HepG2 (cell line): ENCODE measurements at regions not wholly inside any gene's neighbourhood (a gene's known extent, or its start where the extent isn't known, plus 50 kb on each side); places are given as distances from the start of the nearest gene placed in this dataset.

Experiments used
- ATAC-seq: fragments of 200-7000 bp; cut with Tn5 transposase; 3 replicates; pipeline ENCODE4 v1.9.1; 2020; ENCODE audit warnings: mild to moderate bottlenecking, moderate library complexity
- BruUV-seq: library from RNA; stranded (reverse); fragments of 400-500 nt; replicated peaks from 2 replicates; lab custom pipeline; 2021; lab: Mats Ljungman, UMichigan
- CTCF ChIA-PET: fragments of 300-600 bp; formaldehyde crosslinking; extraction: SDS; loops from one replicate; lab custom pipeline; 2021; ENCODE audit warnings: low total read pairs, inconsistent platforms, low intra/inter-chr PET ratio; lab: Yijun Ruan, JAX
- POLR2A ChIA-PET: fragments of 350-600 bp; sonication (Branson Sonifier 250); formaldehyde crosslinking; loops from one replicate; lab custom pipeline; 2020; ENCODE audit warnings: antibody characterized with exemption, inconsistent platforms; lab: Yijun Ruan, JAX
- DNase-seq: peaks from one replicate; pipeline ENCODE4 v3.0.0-alpha.2; 2015; ENCODE audit warnings: low spot score
- FAIRE-seq: peaks from 3 replicates; lab custom pipeline; 2011; peaks lifted over from hg19 to GRCh38; lab: Jason Lieb, UNC
- H2AFZ ChIP-seq: one replicate; pipeline ENCODE4 v1.6.1; 2011; ENCODE audit warnings: low read length, inconsistent platforms
- H3K27ac ChIP-seq: fragments of 300-600 bp; 3 replicates; pipeline ENCODE4 v1.8.0; 2011; ENCODE audit warnings: mixed run types, mild to moderate bottlenecking, mixed read lengths, low read length, inconsistent platforms; ENCODE audit not compliant: insufficient read depth; ENCODE audit errors: extremely low read length
- H3K27me3 ChIP-seq, 2 experiments: fragments of 200-600 bp in 1 of 2; 2 replicates in 1 of 2; 3 replicates in 1 of 2; pipeline versions ENCODE4 v1.6.0 to v1.8.0; 2011; ENCODE audit warnings: low read length in 2 of 2, mild to moderate bottlenecking in 2 of 2, moderate library complexity in 2 of 2, inconsistent platforms in 1 of 2; ENCODE audit not compliant: insufficient read depth in 2 of 2, control insufficient read depth in 1 of 2
- H3K36me3 ChIP-seq, 2 experiments: fragments of 200-600 bp in 1 of 2; replicated peaks in 1 of 2; 2 replicates in 1 of 2; 3 replicates in 1 of 2; pipeline versions ENCODE4 v1.5.1 to v1.8.0; 2011; ENCODE audit warnings: low read length in 2 of 2, inconsistent platforms in 1 of 2; ENCODE audit not compliant: insufficient read depth in 2 of 2, control insufficient read depth in 1 of 2
- H3K4me1 ChIP-seq: 2 replicates; pipeline ENCODE4 v1.5.1; 2012; ENCODE audit warnings: low read length, inconsistent platforms; ENCODE audit not compliant: insufficient read depth
- H3K4me2 ChIP-seq: 2 replicates; pipeline ENCODE4 v1.6.0; 2011; ENCODE audit warnings: low read depth, low read length, inconsistent platforms
- H3K4me3 ChIP-seq, 3 experiments: fragments of 200-600 bp in 1 of 3; sonication (generic), shearing (Covaris generic) in 1 of 3; replicated peaks in 1 of 3; 2 replicates each; pipeline ENCODE4 v1.5.1; 2011 to 2016; ENCODE audit warnings: low read length in 3 of 3, inconsistent platforms in 2 of 3, low read depth in 2 of 3, mild to moderate bottlenecking in 2 of 3, control low read depth in 1 of 3, mixed read lengths in 1 of 3; ENCODE audit not compliant: insufficient read depth in 1 of 3
- H3K79me2 ChIP-seq: one replicate; pipeline ENCODE4 v1.6.1; 2011; ENCODE audit warnings: low read length, inconsistent platforms; ENCODE audit not compliant: insufficient read depth
- H3K9ac ChIP-seq: 2 replicates; pipeline ENCODE4 v1.6.0; 2011; ENCODE audit warnings: mild to moderate bottlenecking, low read depth, low read length, inconsistent platforms; ENCODE audit not compliant: insufficient read depth
- H3K9me3 ChIP-seq: 2 replicates; pipeline ENCODE4 v1.5.1; 2012; ENCODE audit warnings: mild to moderate bottlenecking, low read length
- H4K20me1 ChIP-seq: 2 replicates; pipeline ENCODE4 v1.6.0; 2011; ENCODE audit warnings: inconsistent platforms, mild to moderate bottlenecking, low read length, moderate library complexity; ENCODE audit not compliant: insufficient read depth
- BRD4 ChIP-seq: sonication (generic); formaldehyde crosslinking; IDR thresholded peaks from 2 replicates; pipeline ENCODE4 v1.4.0; 2020; ENCODE audit warnings: missing genetic modification reagents
- NFE2 ChIP-seq: sonication (generic); formaldehyde crosslinking; IDR thresholded peaks from 2 replicates; pipeline ENCODE4 v1.4.0; 2020; ENCODE audit warnings: missing genetic modification reagents
- PHF21A ChIP-seq: sonication (generic); formaldehyde crosslinking; IDR thresholded peaks from 2 replicates; pipeline ENCODE4 v1.5.0; 2020; ENCODE audit warnings: mild to moderate bottlenecking, missing genetic modification reagents
- PLRG1 ChIP-seq: fragments of 450-650 bp; conservative IDR thresholded peaks from 2 replicates; pipeline ENCODE4 v1.6.1; 2016
- RNF2 ChIP-seq: fragments of 450-650 bp; conservative IDR thresholded peaks from 2 replicates; pipeline ENCODE4 v1.6.1; 2016; ENCODE audit warnings: low read depth
- RXRB ChIP-seq: IDR thresholded peaks from 2 replicates; pipeline ENCODE4 v1.6.1; 2016; ENCODE audit warnings: borderline replicate concordance, missing genetic modification reagents, missing compliant biosample characterization
- ZNF225 ChIP-seq: sonication (generic); formaldehyde crosslinking; IDR thresholded peaks from 2 replicates; pipeline ENCODE4 v1.4.0; 2020; ENCODE audit warnings: mild to moderate bottlenecking, missing genetic modification reagents
- ZNF264 ChIP-seq: sonication (generic); formaldehyde crosslinking; IDR thresholded peaks from 2 replicates; pipeline ENCODE4 v1.4.0; 2020; ENCODE audit warnings: missing genetic modification reagents
- ZNF772 ChIP-seq: sonication (generic); formaldehyde crosslinking; IDR thresholded peaks from 2 replicates; pipeline ENCODE4 v1.5.0; 2020; ENCODE audit warnings: mild to moderate bottlenecking, missing genetic modification reagents
- WGBS: methylation state at CpG from one replicate; pipeline ENCODE4 v1.1.6; 2017; ENCODE audit warnings: low lambda C conversion rate; 5-methylcytosine and 5-hydroxymethylcytosine counted together
- in situ Hi-C: cut with HindIII; loops from 2 replicates; pipeline ENCODE4 v1.10.0; 2017; ENCODE audit warnings: low pct_unique_long_range_greater_than_20kb; ENCODE audit not compliant: extremely low pct_ligation_motif_present
- intact Hi-C: fragments of 100-400 bp; cut with micrococcal nuclease; formaldehyde crosslinking; loops from one replicate; pipeline ENCODE4 v1.10.0; 2022; ENCODE audit not compliant: unreplicated experiment
- TF ChIP-seq, protein P1 (sequence below): sonication (generic); formaldehyde crosslinking; IDR thresholded peaks from 2 replicates; pipeline ENCODE4 v1.8.1; 2023; ENCODE audit warnings: missing genetic modification reagents, inconsistent platforms, borderline replicate concordance
- TF ChIP-seq, protein P2 (sequence below): sonication (generic); IDR thresholded peaks from 2 replicates; pipeline ENCODE4 v1.6.1; 2016; ENCODE audit warnings: low read depth, borderline replicate concordance

DNA sequence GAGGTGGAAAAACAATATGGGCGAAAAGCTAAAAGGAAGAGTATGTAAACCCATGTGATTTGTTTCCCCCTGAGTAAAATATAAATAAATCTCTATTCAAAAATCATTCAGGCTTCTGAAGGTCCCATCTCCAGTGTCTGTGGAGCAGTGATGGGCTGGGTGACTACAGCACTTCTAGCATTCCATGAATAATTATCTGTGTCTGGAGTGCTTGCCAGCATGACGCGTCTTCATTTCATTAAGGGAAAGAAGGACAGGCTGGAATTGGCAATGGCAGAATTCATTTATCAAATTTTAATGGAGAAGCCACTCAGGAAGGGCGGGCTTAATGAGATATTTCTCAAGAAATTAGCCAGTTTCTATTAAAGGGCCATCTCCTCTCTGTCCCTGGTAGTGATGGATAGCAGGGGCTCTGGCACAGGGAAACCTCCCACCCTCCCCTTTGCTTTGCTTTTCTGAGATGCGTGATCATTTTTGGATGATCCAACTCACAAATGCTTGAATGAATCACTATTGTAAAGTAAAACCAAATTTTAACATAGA, 916.3 kb upstream of the SEL1L start:
- Histone ChIP-seq H3K9ac (no peak overlapping the region), H3K79me2 (no peaks in the 10 kb centered on the region), H4K20me1 (no peaks in the 10 kb centered on the region), H3K4me3 (no peak overlapping the region), H2AFZ (no peak overlapping the region), H3K36me3 (no peaks in the 10 kb centered on the region)
- ATAC-seq: no peak
- DNase-seq: no peak
- intact Hi-C loops: no loop called here
- no peak for TF ChIP-seq PHF21A (CRISPR knock-in tag)
- TF ChIP-seq ZNF264 (CRISPR knock-in tag): no peak
- TF ChIP-seq RXRB (CRISPR knock-in tag): no peak
- TF ChIP-seq, protein P1, sequence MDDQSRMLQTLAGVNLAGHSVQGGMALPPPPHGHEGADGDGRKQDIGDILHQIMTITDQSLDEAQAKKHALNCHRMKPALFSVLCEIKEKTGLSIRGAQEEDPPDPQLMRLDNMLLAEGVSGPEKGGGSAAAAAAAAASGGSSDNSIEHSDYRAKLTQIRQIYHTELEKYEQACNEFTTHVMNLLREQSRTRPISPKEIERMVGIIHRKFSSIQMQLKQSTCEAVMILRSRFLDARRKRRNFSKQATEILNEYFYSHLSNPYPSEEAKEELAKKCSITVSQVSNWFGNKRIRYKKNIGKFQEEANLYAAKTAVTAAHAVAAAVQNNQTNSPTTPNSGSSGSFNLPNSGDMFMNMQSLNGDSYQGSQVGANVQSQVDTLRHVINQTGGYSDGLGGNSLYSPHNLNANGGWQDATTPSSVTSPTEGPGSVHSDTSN: no peak
- TF ChIP-seq, protein P2, sequence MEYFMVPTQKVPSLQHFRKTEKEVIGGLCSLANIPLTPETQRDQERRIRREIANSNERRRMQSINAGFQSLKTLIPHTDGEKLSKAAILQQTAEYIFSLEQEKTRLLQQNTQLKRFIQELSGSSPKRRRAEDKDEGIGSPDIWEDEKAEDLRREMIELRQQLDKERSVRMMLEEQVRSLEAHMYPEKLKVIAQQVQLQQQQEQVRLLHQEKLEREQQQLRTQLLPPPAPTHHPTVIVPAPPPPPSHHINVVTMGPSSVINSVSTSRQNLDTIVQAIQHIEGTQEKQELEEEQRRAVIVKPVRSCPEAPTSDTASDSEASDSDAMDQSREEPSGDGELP: no peak
- no peak for TF ChIP-seq ZNF225 (CRISPR knock-in tag)
- TF ChIP-seq ZNF772: no peak
- TF ChIP-seq NFE2 (CRISPR knock-in tag): no peak
- TF ChIP-seq BRD4 (CRISPR knock-in tag): no peak
- no peak for TF ChIP-seq RNF2
- TF ChIP-seq PLRG1: no peak
- TF ChIP-seq, all 625 proteins: peak for 0
- Histone ChIP-seq H3K9me3 (peaks cover 82% of the 10 kb centered on the region), H3K4me1 (no peaks in the 10 kb centered on the region), H3K4me2 (no peak overlapping the region), H3K27ac (no peak overlapping the region), H3K27me3 (no peaks in the 10 kb centered on the region)
- ChIA-PET POLR2A (no interaction called here), CTCF (no interaction called here)
- in situ Hi-C loops: no loop called here
- no TSS peak for BruUV-seq
- no peak for FAIRE-seq
- WGBS: 51% methylated on average over 5 of the region's 5 CpGs
